AG09309 (cell line): ENCODE measurements at regions not wholly inside any gene's neighbourhood (a gene's known extent, or its start where the extent isn't known, plus 50 kb on each side); places are given as distances from the start of the nearest gene placed in this dataset.

Experiments
- DNase-seq: peaks from one replicate; pipeline ENCODE4 v3.0.0-alpha.2; 2010; ENCODE audit warnings: low read depth
- H3K4me3 ChIP-seq: 2 replicates; pipeline ENCODE4 v1.5.1; 2011; ENCODE audit warnings: mild to moderate bottlenecking, low read depth, low read length, moderate library complexity; ENCODE audit not compliant: control insufficient read depth
- TF ChIP-seq, protein P1 (sequence below): IDR thresholded peaks from 2 replicates; pipeline ENCODE4 v1.5.1; 2011; ENCODE audit warnings: mild to moderate bottlenecking, low read depth, low read length, inconsistent platforms; ENCODE audit not compliant: insufficient read depth, control insufficient read depth; ENCODE audit errors: missing control alignments

DNA sequence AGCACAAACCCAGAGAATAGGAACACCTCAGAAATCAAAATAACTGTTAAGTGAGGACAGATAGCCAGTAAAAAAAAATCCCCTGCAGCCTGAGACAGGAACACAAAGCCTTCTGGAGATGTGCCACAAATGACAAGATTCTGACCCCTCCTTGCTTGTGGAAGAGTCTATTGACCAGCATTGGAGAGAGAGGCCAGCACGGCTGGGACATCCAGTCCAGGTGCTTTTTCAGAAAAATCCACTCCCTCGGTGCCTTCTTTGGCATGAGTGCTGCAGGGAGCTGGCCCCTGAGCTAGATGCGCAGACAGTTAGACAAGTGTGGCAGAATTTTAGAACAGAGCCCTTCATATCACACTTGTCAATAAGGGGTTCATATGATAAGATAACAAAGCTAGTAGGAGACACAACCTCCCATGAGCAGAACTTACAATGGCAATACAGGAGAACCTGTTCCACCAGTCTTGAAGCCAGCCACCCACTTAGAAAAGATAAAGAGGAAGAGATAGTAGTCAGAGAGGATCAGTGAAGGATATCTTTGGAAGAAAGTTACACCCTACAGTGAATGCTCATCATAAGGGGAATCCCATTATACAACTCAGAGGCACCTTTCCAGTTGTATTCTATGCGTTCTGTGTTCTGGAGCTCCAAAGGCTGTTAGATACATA, 298.4 kb downstream of the TLE1 start:
- TF ChIP-seq, protein P1, sequence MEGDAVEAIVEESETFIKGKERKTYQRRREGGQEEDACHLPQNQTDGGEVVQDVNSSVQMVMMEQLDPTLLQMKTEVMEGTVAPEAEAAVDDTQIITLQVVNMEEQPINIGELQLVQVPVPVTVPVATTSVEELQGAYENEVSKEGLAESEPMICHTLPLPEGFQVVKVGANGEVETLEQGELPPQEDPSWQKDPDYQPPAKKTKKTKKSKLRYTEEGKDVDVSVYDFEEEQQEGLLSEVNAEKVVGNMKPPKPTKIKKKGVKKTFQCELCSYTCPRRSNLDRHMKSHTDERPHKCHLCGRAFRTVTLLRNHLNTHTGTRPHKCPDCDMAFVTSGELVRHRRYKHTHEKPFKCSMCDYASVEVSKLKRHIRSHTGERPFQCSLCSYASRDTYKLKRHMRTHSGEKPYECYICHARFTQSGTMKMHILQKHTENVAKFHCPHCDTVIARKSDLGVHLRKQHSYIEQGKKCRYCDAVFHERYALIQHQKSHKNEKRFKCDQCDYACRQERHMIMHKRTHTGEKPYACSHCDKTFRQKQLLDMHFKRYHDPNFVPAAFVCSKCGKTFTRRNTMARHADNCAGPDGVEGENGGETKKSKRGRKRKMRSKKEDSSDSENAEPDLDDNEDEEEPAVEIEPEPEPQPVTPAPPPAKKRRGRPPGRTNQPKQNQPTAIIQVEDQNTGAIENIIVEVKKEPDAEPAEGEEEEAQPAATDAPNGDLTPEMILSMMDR: no peak
- DNase-seq: no peak
- no peak overlapping the region for H3K4me3 ChIP-seq

DNA sequence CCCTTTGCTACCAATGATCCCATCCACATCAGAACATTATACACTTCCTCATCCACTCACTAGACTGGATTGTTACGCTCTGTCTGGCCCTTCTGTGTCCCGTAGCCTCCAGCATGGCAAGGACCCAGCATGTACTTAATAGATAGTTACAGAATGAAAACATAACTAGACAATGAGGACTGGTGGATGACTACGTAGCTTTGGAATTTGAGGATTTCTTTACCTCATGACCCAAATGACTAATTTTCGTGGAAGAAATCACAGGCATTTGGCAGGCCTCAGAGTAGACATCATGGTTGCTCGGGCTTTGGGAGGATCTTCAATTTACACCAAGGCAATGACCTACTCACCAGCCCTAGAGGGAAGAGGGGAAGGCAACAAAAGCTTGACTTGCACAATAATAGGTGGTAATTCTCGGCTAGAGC, 299.8 kb downstream of the TLE1 start:
- TF ChIP-seq, protein P1: no peak
- H3K4me3 ChIP-seq: no peak overlapping the region
- peak; percentile 94 for DNase-seq

DNA sequence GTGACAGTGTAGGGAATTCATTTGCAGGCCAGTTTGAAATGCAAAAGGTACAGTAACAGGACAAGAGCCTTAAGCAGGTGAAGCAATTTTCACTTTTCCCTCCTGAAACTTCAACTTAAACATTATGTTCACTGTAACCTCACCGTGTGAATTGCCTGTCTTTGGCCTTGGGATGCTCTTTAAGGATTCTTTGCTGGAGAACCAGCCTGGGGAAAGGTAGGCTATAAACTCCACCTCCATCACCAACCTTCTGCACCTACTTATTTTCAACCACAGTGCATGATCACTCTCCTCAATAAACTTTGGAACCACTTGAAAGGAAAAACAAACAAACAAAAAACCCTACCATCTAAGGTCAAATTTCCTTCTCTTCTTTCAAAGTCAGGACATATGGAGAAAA, 300.5 kb downstream of the TLE1 start:
- TF ChIP-seq, protein P1: no peak
- no peak for DNase-seq
- H3K4me3 ChIP-seq: no peak overlapping the region

DNA sequence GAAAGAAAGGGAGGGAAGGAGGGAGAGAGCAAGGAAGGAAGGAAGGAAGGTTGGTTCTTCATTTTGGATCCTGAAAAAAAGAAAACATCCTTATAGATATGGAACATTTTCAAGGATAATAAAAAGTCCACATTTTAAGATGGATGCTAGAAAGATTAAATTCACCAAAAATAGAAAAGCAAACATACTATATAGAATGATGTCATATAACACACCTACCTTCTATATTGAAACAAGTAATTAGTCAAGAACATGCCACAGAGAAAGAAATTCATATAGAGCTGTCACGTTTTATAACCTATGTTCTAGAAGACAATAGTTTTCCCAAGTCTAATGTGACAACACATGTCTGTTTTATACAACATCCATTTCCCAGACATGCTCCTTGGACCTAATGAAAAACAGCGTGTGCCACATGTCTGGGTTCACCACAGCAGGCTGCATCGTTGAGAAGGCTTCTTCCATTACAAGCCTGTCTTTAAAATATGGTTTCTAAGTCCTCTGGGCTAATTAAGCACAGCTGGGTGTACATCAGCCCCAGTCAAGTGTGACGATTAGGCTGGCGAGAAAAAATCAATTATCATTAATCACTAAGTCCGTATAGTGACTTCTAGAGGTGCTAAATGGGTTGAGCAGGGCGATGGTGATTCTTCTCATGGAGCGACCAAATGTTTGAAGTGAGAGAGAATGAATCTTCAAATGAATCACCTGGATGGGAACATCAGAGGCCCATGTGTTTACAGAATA, 301.8 kb downstream of the TLE1 start:
- H3K4me3 ChIP-seq: no peak overlapping the region
- DNase-seq: no peak

DNA sequence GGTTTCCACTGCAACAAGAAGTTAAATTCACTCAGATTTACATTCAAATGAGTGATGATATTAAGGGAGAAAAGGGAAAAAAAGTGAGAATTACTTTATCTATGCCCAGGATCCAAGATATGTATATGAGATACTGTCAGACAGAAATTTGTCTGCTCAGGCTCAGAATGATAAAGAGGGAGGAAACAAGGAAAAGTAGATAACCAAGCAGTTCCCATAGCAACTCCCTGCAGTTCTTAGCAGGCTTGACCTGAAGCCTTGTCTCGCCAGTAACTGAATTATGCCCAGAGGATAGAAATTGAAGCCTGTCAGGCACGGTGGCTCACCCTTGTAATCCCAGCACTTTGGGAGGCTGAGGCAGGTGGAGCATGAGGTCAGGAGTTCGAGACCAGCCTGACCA, 304.4 kb downstream of the TLE1 start:
- TF ChIP-seq, protein P1: no peak
- H3K4me3 ChIP-seq: no peak overlapping the region
- no peak for DNase-seq

More for the DNA sequence above, 301.8 kb downstream of the TLE1 start:
- TF ChIP-seq, protein P1: no peak

DNA sequence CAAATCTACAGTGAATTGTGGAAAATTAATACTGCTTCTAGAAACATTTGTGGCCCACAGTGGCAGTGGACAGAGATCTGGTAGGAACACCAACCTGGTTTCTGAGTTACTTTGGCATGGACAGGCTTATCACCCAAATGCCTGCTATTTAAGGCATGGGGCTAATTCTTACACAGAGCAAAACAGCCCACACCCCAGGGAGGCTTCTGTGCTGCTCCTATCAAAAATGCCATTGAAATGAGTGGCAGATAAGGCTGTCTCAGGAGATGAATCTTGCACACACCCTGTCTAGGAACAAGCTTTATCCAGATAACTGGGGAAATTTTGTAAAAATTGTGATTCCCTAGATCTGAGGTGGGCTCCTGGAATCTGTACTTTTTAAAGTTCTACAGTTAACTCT, 307.1 kb downstream of the TLE1 start:
- no peak for DNase-seq
- H3K4me3 ChIP-seq: no peak overlapping the region

More for the DNA sequence above, 307.1 kb downstream of the TLE1 start:
- TF ChIP-seq, protein P1: no peak
